SU-DHL-6 (cell line): ENCODE measurements at regions not wholly inside any gene's neighbourhood (a gene's known extent, or its start where the extent isn't known, plus 50 kb on each side); places are given as distances from the start of the nearest gene placed in this dataset.

Experiments
- CTCF ChIP-seq: fragments of 200-600 bp; sonication (generic); IDR thresholded peaks from one replicate; pipeline ENCODE4 v1.5.1; 2017; ENCODE audit warnings: antibody characterized with exemption, mild to moderate bottlenecking, low read length, moderate library complexity; ENCODE audit not compliant: insufficient read depth, poor library complexity, severe bottlenecking
- EZH2phosphoT487 ChIP-seq: fragments of 200-600 bp; sonication (generic), shearing (Covaris generic); conservative IDR thresholded peaks from 2 replicates; pipeline ENCODE4 v1.6.1; 2018; ENCODE audit warnings: mild to moderate bottlenecking, antibody characterized with exemption, low read length, moderate library complexity, mixed read lengths

GRCh38 chr5:18068826-18069225 is 434.6 kb downstream of the TAF11L14 start:
- TF ChIP-seq CTCF (no peak), EZH2phosphoT487 (no peak)
